ENCODE measurements at regions not wholly inside any gene's neighbourhood (a gene's known extent, or its start where the extent isn't known, plus 50 kb on each side); places are given as distances from the start of the nearest gene placed in this dataset.

DNA sequence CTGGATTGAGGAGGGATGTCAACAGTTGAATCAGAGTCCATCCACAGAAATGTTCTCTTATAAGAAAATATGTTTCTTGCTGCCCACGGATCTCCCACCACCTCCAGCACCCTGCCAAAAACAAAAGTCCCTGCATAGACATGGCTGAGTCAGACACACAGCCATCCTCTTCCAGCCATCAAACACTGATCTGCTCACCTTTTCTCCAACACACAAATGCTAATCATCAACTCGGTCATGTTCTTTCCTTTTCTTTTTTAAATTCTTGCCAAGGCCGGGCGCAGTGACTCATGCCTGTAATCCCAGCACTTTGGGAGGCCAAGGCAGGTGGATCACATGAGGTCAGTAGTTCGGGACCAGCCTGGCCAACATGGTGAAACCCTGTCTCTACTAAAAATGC, 110.7 kb upstream of the IL12A start:
- TF ChIP-seq POLR2A (IDR thresholded peaks at IDR 0.05; ENCODE audit: low read depth, low read length) (no peak), POLR2AphosphoS5 (IDR thresholded peaks at IDR 0.05; ENCODE audit: low read depth, low read length) (no peak), TAF1 (IDR thresholded peaks at IDR 0.05; ENCODE audit: borderline replicate concordance, low read depth, low read length) (no peak)

All from GM12892 (cell line).